HL-60/S4 treated with phorbol 12-myristate 13-acetate at 8.2 ng/mL for 4 days and 3 days (cell line): ENCODE measurements at regions not wholly inside any gene's neighbourhood (a gene's known extent, or its start where the extent isn't known, plus 50 kb on each side); places are given as distances from the start of the nearest gene placed in this dataset.

ENCODE experiments used
- in situ Hi-C: fragments of 300-500 bp; cut with MboI; formaldehyde crosslinking; loops from 2 replicates; pipeline ENCODE4 v1.15.0; 2022; ENCODE audit warnings: low sequenced_read_pairs

DNA sequence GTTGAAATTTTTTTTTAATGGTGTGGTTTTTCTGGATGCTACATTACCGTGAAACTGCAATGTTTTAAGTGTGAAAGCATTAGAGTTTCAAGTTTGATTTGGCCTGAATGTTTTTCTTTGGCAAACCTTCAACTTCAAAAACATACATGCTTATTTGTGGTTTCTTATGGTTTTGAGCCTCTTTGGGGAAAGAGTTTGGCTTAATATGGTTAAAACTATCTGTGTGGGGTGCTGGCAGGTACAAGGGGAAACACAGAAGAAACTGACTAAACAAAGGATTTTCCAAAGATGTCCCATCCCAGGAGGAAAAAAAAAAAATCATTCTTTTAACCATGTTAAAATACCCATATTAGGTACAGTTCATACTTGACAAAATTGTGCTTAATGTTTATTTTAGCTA lies 121.1 kb downstream of the HGF start:
- in situ Hi-C loops = no loop called here

DNA sequence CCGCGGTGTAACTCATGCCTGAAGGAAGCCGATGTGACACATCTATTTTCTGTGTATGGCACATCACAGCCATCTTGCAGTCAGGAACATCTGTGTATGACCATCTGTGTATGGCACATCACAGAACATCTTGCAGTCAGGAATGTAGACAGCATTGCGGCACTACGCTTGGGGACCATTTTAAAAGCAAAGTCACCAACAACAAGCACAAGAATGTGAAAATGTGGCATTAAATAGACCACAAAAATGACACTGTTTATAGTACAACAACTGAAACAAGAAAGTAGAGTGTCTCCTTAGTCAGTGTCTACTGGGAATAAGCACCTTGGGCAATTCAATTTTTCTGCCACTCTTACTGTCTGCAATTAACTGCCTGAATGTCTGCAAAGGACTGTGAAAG lies 124.4 kb downstream of the HGF start:
- in situ Hi-C loops = no loop called here

DNA sequence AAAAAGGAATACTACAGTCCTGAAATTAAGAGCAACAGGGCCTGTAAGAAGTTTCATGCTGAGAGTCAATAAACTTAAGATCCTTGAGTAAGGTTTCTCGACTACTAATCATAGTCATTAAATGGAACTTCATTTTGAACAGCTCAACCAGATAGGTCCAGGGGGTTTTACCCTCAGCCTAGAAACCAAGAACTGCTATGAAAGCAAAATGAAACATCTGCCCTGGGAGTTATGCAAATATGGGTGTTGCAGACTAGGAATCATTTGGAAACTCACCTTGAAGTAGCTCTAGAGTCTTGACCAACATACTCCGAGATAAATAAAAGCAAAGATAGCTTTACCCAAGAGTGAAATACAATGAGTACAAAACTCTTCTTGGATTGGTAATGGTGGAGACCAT lies 128.0 kb downstream of the HGF start:
- in situ Hi-C loops = no loop called here

GRCh38 chr7:81638198-81638597 lies 131.6 kb downstream of the HGF start:
- in situ Hi-C loops = no loop called here

- in situ Hi-C loops = no loop called here
Observed at GRCh38 chr7:81637534-81637933, 132.3 kb downstream of the HGF start.

GRCh38 chr7:81632418-81632817 lies 137.4 kb downstream of the HGF start:
- in situ Hi-C loops = no loop called here

GRCh38 chr7:81630600-81630999 lies 139.2 kb downstream of the HGF start:
- in situ Hi-C loops = no loop called here

DNA sequence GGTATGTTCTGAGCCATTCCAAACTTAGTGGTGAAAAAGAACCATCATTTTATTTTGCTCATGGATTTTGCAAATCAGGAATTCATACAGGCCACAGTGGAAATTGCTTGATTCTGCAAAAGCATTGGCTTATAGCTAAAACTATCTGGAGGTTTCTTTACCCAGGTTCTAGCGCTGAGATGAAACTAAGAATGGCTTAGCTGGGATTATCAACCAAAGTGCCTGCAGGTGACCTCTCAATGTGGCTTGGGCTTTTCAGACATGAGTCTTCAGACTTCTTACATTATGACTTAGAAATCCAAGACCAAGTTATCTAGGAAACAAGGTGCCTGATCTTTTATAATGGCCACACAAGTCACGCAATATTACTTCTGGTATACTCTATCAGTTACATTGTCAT lies 140.1 kb downstream of the HGF start:
- in situ Hi-C loops = no loop called here

- in situ Hi-C loops = no loop called here
Observed at GRCh38 chr7:81628951-81629350, 140.9 kb downstream of the HGF start.

DNA sequence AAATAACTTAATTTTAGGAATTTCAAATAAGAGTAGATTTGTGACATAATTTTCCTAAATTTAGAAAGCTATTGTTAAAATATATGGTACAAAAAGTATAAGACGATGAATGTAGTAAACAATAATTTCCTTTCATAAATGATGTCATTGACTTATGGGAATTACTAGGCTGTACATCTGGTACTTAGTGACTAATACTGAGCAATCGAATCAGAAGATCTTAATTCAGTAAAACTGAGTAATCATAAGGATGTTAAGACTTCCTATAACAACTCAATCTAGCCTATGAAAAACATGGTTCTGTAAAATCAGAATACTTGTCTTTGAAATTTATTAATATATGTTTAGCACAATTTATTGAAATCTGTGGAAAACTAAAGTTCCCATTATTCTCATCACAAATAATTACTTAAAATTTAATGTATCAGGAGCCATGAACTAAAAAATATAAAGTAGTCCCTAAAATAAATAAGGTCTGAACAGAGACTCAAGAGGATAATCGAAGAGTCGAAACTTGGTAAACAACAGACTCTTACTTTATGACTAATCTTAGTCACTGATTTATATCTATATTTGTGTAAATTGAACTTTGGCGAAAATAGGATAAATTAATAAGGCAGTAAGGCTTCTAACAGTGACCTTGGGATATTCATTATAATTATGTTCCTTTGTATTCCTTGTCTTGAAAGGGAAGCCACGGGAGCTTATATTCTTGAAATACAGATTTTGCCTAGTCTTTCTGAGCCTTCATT lies 142.1 kb downstream of the HGF start:
- in situ Hi-C loops = no loop called here

DNA sequence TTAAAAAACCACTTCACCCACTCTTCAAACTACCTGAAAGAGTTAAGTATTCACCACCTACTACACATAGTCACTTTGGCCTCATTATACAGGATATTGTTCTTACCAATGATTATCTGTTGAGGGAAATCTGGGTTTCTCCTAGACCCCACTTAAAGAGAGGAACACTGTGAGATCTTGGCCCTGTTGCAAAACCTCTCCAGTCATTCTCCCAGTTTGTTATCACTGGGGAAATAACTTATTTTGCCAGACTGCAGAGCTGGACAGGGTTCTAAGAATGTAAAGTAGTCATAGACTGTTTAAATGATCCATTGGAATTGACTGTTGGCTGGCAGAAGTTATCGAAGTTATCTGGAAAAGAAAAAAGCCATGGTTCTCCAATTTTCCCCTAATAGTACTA lies 143.8 kb downstream of the HGF start:
- in situ Hi-C loops = no loop called here

DNA sequence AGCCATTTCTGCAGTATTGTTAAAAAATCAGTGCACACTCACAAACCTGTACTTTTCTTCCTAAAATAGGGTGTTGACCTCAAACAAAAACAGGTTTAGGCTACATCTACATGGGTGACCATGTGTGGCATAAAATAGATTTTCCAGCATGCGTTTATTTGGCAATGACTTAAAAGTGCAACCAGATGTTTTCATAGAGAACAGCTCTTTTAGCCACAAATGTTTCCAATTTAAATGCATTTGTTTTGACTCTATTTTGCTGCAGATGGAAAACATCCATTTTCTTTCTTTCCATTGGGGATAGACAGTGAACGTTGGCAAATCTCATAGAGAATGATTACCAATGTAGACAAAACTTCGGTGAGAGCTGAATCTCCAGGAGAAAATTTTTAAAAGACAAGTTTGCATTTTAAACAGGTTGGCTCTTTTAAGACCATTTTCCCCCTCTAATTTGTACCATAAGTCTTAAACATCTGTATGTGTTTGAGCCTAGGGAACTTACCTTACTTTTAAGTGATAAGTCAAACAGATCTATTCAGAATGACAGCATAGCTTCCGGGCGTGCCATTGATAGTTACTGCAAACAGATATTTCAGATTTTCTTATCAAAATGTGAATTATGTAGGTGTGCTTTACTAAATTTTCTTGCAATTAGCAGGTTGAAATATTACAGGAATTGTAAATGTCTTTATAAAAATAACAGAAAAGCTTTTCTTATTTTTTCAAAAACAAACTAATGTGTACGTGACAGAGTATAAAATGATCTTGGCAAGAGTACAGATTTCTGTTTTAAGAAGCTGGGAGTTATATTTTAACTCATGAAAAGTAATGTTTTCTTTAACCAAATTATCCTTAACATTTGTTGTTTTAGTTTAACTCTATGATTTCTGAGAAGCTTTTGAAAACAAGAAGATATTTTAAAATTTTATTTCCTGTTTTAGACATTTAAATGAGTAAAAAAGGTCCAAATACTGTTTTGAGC lies 144.9 kb downstream of the HGF start:
- in situ Hi-C loops = no loop called here

DNA sequence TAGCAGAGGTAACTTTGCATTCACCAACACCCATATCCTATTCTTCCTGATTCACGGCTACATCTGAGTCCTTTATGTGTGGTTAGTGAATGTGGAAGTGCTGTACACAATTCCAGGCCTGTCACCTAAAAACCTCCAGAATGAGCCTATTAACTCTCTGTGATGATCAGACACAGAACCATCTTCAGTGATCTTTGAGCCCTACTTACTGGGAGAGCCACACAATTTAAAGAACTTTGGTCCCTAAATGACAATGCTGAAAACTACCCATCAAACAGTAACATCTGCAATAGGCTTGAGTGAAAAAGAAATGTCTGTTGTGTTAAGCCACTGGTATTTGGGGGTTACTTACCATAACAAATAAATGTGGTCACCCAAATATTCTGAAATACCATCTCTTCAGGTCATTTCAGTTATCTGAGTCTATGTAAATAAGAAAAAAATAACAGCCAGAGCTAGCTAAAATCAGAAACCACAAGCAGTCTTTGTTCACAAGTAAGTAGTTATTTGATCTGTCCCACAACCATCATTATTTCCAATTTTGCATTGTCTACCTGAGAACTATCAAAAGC lies 145.7 kb downstream of the HGF start:
- in situ Hi-C loops = no loop called here

DNA sequence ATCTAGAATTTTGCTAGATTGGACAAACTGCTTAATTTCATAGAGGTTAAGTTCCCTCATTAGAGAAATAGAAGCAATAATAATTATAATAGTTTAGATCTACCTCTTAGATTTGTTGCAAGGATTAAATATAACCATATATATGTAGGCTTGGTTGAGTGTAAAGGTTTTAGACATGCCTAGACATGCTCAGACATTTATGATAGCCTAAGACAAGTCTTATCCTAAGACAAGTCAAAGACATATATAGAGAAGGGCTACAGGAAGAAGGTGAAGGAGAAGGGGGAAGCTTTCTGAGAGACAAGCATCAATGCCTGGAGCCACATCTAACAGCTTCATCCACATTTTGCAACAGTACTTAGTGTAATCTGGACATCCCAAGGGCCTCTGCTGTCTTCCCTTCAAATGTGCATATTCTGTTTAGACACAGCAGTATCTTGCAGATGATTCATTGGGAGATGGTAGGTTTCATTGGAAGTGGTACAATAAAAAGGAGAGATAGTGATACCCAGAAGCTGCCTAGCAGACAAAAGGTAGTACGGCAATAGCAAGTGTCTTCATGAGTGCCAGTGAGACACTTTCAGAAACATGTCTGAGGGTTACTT lies 146.5 kb downstream of the HGF start:
- in situ Hi-C loops = no loop called here

DNA sequence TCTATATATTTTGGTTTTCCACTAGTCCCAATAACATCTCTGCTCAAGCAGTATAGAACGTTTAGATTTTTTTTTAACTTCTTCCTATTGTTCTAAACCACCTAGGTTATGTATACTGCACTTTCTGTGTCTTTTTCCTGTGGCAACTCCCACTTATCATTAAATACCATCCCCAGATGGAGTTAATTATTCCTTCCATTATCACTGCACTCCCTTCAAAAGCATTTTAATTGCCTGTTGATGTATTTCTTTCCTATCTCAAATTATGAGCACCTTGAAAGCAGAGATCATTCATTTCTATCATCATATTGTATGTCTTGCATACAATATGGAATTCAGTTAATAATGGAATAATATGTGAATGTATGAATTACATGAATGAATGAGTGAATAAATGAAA lies 148.0 kb downstream of the HGF start:
- in situ Hi-C loops = no loop called here

DNA sequence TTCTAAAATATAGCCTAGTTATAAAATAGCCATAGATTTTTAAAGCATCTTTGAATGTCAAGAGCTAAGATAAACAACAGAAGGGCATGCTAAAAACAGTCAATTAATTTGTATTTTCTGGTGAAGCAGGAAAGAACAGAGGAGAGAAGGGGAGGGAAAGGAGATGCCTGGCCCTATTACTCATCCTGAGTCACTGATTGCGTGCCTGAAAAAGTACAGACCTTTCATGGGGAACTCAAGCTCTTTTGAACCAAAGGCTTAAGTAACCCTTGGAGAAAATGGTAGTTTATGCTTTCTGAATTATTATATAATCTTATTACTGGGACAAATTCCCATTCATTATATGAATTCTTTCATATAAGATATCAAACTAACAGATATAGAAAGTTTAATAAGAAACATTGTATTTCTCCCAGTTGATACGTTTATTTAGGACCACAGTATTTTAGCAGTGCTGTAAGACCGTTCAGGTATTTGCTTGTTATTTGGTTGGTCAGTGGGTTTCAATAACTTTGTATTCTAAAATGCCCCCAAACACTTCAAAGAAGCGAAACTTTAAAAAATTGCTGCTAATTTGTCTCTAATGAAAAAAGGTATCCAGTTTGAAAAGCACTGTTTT lies 151.3 kb downstream of the HGF start:
- in situ Hi-C loops = no loop called here

DNA sequence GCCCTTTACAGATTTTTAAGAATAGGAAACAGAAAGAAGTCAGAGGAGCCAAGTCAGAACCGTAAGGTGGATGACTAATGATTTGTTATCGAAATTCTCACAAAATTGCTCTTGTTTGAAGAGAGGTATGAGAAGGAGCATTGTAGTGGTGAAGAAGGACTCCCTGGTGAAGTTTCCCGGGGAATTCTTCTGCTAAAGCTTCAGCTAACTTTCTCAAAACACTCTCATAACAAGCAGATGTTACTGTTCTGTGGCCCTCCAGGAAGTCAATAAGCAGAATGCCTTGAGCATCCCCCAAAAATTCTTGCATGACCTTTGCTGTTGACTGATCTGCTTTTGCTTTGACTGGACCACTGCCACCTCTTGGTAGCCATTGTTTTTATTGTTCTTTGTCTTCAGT lies 152.9 kb downstream of the HGF start:
- in situ Hi-C loops = no loop called here

- in situ Hi-C loops = no loop called here
Observed at GRCh38 chr7:81611805-81612204, 158.0 kb downstream of the HGF start.

- in situ Hi-C loops = no loop called here
Observed at GRCh38 chr7:81611040-81611439, 158.8 kb downstream of the HGF start.

DNA sequence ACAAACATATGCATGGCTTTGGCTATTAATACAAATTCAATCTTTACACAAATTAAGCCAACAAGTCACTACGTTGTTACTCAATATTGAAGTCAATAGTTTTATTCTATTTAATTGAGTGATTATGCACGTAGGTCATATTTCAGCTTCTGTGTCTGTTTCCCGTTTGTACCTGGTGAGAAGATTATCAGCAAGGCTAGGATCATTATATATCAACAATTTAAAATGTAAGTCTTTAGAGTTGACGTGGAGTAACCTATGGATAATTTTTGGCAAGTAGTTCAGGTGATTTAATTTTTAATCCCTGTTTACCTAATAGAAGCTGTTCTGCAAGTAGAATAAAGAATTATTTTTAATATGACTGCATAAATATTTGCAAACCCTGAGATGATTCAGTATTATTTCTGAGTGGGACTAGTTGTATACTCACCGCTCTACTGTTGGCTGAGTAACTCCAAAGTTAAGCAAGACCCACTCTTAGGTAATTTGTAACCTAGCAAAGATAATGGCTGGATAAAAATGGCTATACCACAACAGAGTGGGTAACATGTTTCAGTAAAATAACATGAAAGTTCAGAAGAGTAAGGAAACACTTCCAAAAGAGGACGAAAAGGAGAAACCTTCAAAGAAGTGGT lies 161.0 kb downstream of the HGF start:
- in situ Hi-C loops = no loop called here
